Keratinocyte (primary cell): ENCODE measurements at regions not wholly inside any gene's neighbourhood (a gene's known extent, or its start where the extent isn't known, plus 50 kb on each side); places are given as distances from the start of the nearest gene placed in this dataset.

Experiments used
- CTCF ChIP-seq, 3 experiments: IDR thresholded peaks in 1 of 3; conservative IDR thresholded peaks in 1 of 3; optimal IDR thresholded peaks in 1 of 3; 2 replicates in 2 of 3; 3 replicates in 1 of 3; pipeline versions ENCODE3 to v1.5.1; 2011; ENCODE audit warnings: low read length in 3 of 3, mild to moderate bottlenecking in 3 of 3, moderate library complexity in 2 of 3, control low read depth in 1 of 3, inconsistent platforms in 1 of 3; ENCODE audit not compliant: insufficient read depth in 2 of 3; ENCODE audit errors: extremely low read depth in 1 of 3
- EZH2 ChIP-seq: IDR thresholded peaks from one replicate; pipeline ENCODE4 v1.6.1; 2012; ENCODE audit warnings: inconsistent platforms, mild to moderate bottlenecking, low read length, moderate library complexity

GRCh38 chr20:10157549-10157948, 61.1 kb upstream of the SNAP25 start:
- no peak for TF ChIP-seq CTCF (optimal IDR thresholded peaks at IDR 0.05 in 1 of 3, IDR thresholded peaks at IDR 0.05 in 1 of 3, conservative IDR thresholded peaks at IDR 0.05 in 1 of 3; ENCODE audit: extremely low read depth in 1 of 3, insufficient read depth in 2 of 3, low read length in 3 of 3)
- TF ChIP-seq EZH2, result no peak
